Keratinocyte (primary cell): ENCODE measurements at regions not wholly inside any gene's neighbourhood (a gene's known extent, or its start where the extent isn't known, plus 50 kb on each side); places are given as distances from the start of the nearest gene placed in this dataset.

Source experiments
- CTCF ChIP-seq, 3 experiments: IDR thresholded peaks in 1 of 3; conservative IDR thresholded peaks in 1 of 3; optimal IDR thresholded peaks in 1 of 3; 2 replicates in 2 of 3; 3 replicates in 1 of 3; pipeline versions ENCODE3 to v1.5.1; 2011; ENCODE audit warnings: low read length in 3 of 3, mild to moderate bottlenecking in 3 of 3, moderate library complexity in 2 of 3, control low read depth in 1 of 3, inconsistent platforms in 1 of 3; ENCODE audit not compliant: insufficient read depth in 2 of 3; ENCODE audit errors: extremely low read depth in 1 of 3
- EZH2 ChIP-seq: IDR thresholded peaks from one replicate; pipeline ENCODE4 v1.6.1; 2012; ENCODE audit warnings: inconsistent platforms, mild to moderate bottlenecking, low read length, moderate library complexity

- no peak for TF ChIP-seq CTCF (optimal IDR thresholded peaks at IDR 0.05 in 1 of 3, IDR thresholded peaks at IDR 0.05 in 1 of 3, conservative IDR thresholded peaks at IDR 0.05 in 1 of 3; ENCODE audit: extremely low read depth in 1 of 3, insufficient read depth in 2 of 3, low read length in 3 of 3)
- TF ChIP-seq EZH2, result no peak
Observed at GRCh38 chr14:85243321-85243720, 286.6 kb upstream of the FLRT2 start.
